H1 (cell line): ENCODE measurements at regions not wholly inside any gene's neighbourhood (a gene's known extent, or its start where the extent isn't known, plus 50 kb on each side); places are given as distances from the start of the nearest gene placed in this dataset.

Experiments used
- CTCF ChIA-PET: fragments of 300-600 bp; sonication (Branson Sonifier 250); formaldehyde crosslinking; loops from one replicate; lab custom pipeline; 2021; ENCODE audit not compliant: partially characterized antibody; lab: Charles Lee
- POLR2A ChIA-PET: fragments of 300-600 bp; sonication (Branson Sonifier 250); formaldehyde crosslinking; loops from one replicate; lab custom pipeline; 2021; ENCODE audit warnings: inconsistent platforms; ENCODE audit not compliant: partially characterized antibody; lab: Charles Lee
- DNase-seq, 2 experiments: peaks; one replicate each; pipeline versions ENCODE4 v3.0.0 to v3.0.0-alpha.2; 2010 to 2022; ENCODE audit warnings: low spot score in 2 of 2, low read depth in 1 of 2, mixed read lengths in 1 of 2
- FAIRE-seq: peaks from 2 replicates; lab custom pipeline; 2011; peaks lifted over from hg19 to GRCh38; lab: Jason Lieb, UNC
- H2AFZ ChIP-seq: 2 replicates; pipeline ENCODE4 v1.8.1; 2012; ENCODE audit warnings: low read length, inconsistent platforms
- H2AK5ac ChIP-seq: 2 replicates; pipeline ENCODE4 v1.6.1; 2013; ENCODE audit warnings: low read depth, low read length
- H2BK120ac ChIP-seq: replicated peaks from 2 replicates; pipeline ENCODE3; 2013; ENCODE audit warnings: low read depth, low read length, inconsistent platforms
- H2BK12ac ChIP-seq: 2 replicates; pipeline ENCODE4 v1.6.1; 2013; ENCODE audit warnings: low read depth, low read length
- H2BK15ac ChIP-seq: 2 replicates; pipeline ENCODE4 v1.6.1; 2013; ENCODE audit warnings: low read length
- H2BK20ac ChIP-seq: 2 replicates; pipeline ENCODE4 v1.6.1; 2013; ENCODE audit warnings: low read length
- H2BK5ac ChIP-seq: 2 replicates; pipeline ENCODE4 v1.6.1; 2013; ENCODE audit warnings: low read depth, low read length
- H3K14ac ChIP-seq: 2 replicates; pipeline ENCODE4 v1.6.1; 2013; ENCODE audit warnings: inconsistent platforms; ENCODE audit not compliant: insufficient read length
- H3K18ac ChIP-seq: 2 replicates; pipeline ENCODE4 v1.6.1; 2013; ENCODE audit warnings: low read length; ENCODE audit errors: extremely low read depth
- H3K23ac ChIP-seq: 2 replicates; pipeline ENCODE4 v1.6.1; 2013; ENCODE audit warnings: inconsistent platforms; ENCODE audit not compliant: insufficient read length
- H3K23me2 ChIP-seq: 2 replicates; pipeline ENCODE4 v1.6.1; 2013; ENCODE audit warnings: low read depth, low read length
- H3K27ac ChIP-seq: 2 replicates; pipeline ENCODE4 v1.6.1; 2011; ENCODE audit warnings: low read depth, low read length, inconsistent platforms
- H3K27me3 ChIP-seq, 4 experiments: replicated peaks in 1 of 4; 1 replicate in 1 of 4; 2 replicates in 3 of 4; pipeline versions ENCODE4 v1.6.1 to v1.8.1; 2011 to 2013; ENCODE audit warnings: low read length in 3 of 4, mild to moderate bottlenecking in 3 of 4, inconsistent platforms in 2 of 4, mixed read lengths in 2 of 4, moderate library complexity in 1 of 4; ENCODE audit not compliant: control insufficient read depth in 3 of 4, insufficient read depth in 3 of 4; ENCODE audit errors: extremely low read depth in 1 of 4
- H3K36me3 ChIP-seq, 4 experiments: 2 replicates each; pipeline versions ENCODE4 v1.6.1 to v1.8.1; 2011 to 2013; ENCODE audit warnings: mild to moderate bottlenecking in 4 of 4, low read length in 3 of 4, moderate library complexity in 2 of 4, control low read depth in 1 of 4, inconsistent platforms in 1 of 4; ENCODE audit not compliant: insufficient read depth in 4 of 4, control insufficient read depth in 2 of 4
- H3K4ac ChIP-seq: replicated peaks from 2 replicates; pipeline ENCODE3; 2013; ENCODE audit warnings: low read length, low read depth, mixed read lengths, inconsistent platforms; ENCODE audit not compliant: insufficient read length
- H3K4me1 ChIP-seq, 4 experiments: replicated peaks in 1 of 4; 1 replicate in 1 of 4; 2 replicates in 3 of 4; pipeline versions ENCODE4 v1.6.1 to v1.8.1; 2011 to 2013; ENCODE audit warnings: low read length in 3 of 4, inconsistent platforms in 2 of 4, mixed read lengths in 1 of 4; ENCODE audit not compliant: insufficient read depth in 4 of 4, control insufficient read depth in 3 of 4
- H3K4me2 ChIP-seq, 2 experiments: 2 replicates each; pipeline versions ENCODE4 v1.6.1 to v1.8.1; 2011 to 2013; ENCODE audit warnings: low read depth in 2 of 2, low read length in 2 of 2, control low read depth in 1 of 2, inconsistent platforms in 1 of 2, mild to moderate bottlenecking in 1 of 2; ENCODE audit not compliant: insufficient read depth in 1 of 2
- H3K4me3 ChIP-seq, 4 experiments: fragments of 200-600, 300-600 bp in 1 of 4; sonication (generic), shearing (Covaris generic), sonication (Bioruptor Twin) in 1 of 4; 2 replicates each; pipeline versions ENCODE4 v1.5.1 to v1.8.1; 2011 to 2016; ENCODE audit warnings: low read length in 4 of 4, low read depth in 3 of 4, control low read depth in 2 of 4, inconsistent platforms in 2 of 4, mild to moderate bottlenecking in 2 of 4, mixed read lengths in 1 of 4, moderate library complexity in 1 of 4; ENCODE audit not compliant: insufficient read depth in 2 of 4; ENCODE audit errors: extremely low read depth in 1 of 4
- H3K56ac ChIP-seq: replicated peaks from 2 replicates; pipeline ENCODE3; 2013; ENCODE audit warnings: low read depth, mild to moderate bottlenecking, mixed read lengths, low read length, inconsistent platforms; ENCODE audit not compliant: insufficient read length
- H3K79me1 ChIP-seq: 2 replicates; pipeline ENCODE4 v1.6.1; 2013; ENCODE audit warnings: low read depth, low read length, control low read depth
- H3K79me2 ChIP-seq, 2 experiments: 2 replicates each; pipeline versions ENCODE4 v1.6.1 to v1.8.1; 2012 to 2013; ENCODE audit warnings: low read length in 2 of 2, mild to moderate bottlenecking in 2 of 2, inconsistent platforms in 1 of 2; ENCODE audit not compliant: insufficient read depth in 2 of 2, control insufficient read depth in 1 of 2
- H3K9ac ChIP-seq, 4 experiments: replicated peaks in 1 of 4; 1 replicate in 1 of 4; 2 replicates in 3 of 4; pipeline versions ENCODE4 v1.6.1 to v1.8.1; 2011 to 2013; ENCODE audit warnings: low read depth in 3 of 4, low read length in 3 of 4, control low read depth in 2 of 4, mild to moderate bottlenecking in 2 of 4, moderate library complexity in 2 of 4, inconsistent platforms in 1 of 4; ENCODE audit errors: extremely low read depth in 1 of 4
- H3K9me3 ChIP-seq, 2 experiments: 2 replicates each; pipeline versions ENCODE4 v1.6.1 to v1.8.1; 2012 to 2013; ENCODE audit warnings: mild to moderate bottlenecking in 2 of 2, moderate library complexity in 2 of 2, control low read depth in 1 of 2, inconsistent platforms in 1 of 2, low read depth in 1 of 2, low read length in 1 of 2, mixed read lengths in 1 of 2; ENCODE audit not compliant: insufficient read depth in 2 of 2
- H4K20me1 ChIP-seq, 2 experiments: replicated peaks in 1 of 2; 2 replicates each; pipeline versions ENCODE3 to v1.8.1; 2011 to 2013; ENCODE audit warnings: inconsistent platforms in 2 of 2, low read length in 2 of 2, mild to moderate bottlenecking in 1 of 2; ENCODE audit not compliant: insufficient read depth in 2 of 2, control insufficient read depth in 1 of 2
- H4K5ac ChIP-seq: 2 replicates; pipeline ENCODE4 v1.6.1; 2013; ENCODE audit warnings: low read length, low read depth, mixed read lengths, inconsistent platforms; ENCODE audit not compliant: insufficient read length
- H4K8ac ChIP-seq: 2 replicates; pipeline ENCODE4 v1.8.0; 2013; ENCODE audit warnings: mild to moderate bottlenecking, moderate library complexity, low read length, inconsistent platforms; ENCODE audit not compliant: insufficient read depth; ENCODE audit errors: extremely low read depth
- H4K91ac ChIP-seq: replicated peaks from 2 replicates; pipeline ENCODE3; 2013; ENCODE audit warnings: low read length, mixed read lengths, inconsistent platforms; ENCODE audit not compliant: insufficient read length
- BCL11A ChIP-seq, 2 experiments: IDR thresholded peaks; one replicate each; pipeline ENCODE4 v1.6.1; 2011; ENCODE audit warnings: low read depth in 2 of 2, low read length in 2 of 2, mild to moderate bottlenecking in 2 of 2
- TCF12 ChIP-seq: IDR thresholded peaks from 2 replicates; pipeline ENCODE4 v1.6.1; 2011; ENCODE audit warnings: low read depth, mild to moderate bottlenecking, low read length
- WGBS, 2 experiments: shearing (Covaris generic) in 1 of 2; methylation state at CpG; one replicate each; pipeline versions ENCODE4 v1.1.6 to v1.1.7; 2013 to 2015; ENCODE audit warnings: low lambda C conversion rate in 2 of 2, mixed read lengths in 2 of 2, inconsistent platforms in 1 of 2, low coverage in 1 of 2, missing lambda C conversion rate in 1 of 2; ENCODE audit not compliant: insufficient replicate concordance in 2 of 2, insufficient coverage in 1 of 2, insufficient read length in 1 of 2; ENCODE audit errors: extremely low coverage in 1 of 2, missing lambda C conversion rate in 1 of 2; 5-methylcytosine and 5-hydroxymethylcytosine counted together

DNA sequence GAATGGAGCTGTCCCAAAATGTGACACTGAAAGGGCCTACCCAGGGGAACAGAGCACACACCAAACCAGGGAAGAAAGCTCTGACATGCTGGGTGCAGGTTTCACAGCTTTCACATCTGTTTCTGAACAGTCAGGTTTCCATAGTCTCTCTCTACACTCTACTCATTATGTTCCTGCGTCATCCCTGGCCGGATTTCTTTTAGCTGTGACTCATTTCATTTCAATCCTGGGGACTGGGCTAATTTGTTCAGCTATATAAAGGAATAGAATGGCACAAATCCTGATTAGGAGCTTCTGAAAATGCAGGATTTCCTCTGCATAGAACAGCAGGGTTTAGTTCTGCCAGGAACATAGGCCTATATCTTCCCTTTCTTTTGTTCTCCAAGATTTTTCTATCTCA is 649.8 kb downstream of the RPS29 start:
- WGBS, 2 experiments = 90% methylated on average over 2 of the region's 2 CpGs; no CpG with 5 or more reads in 1 of the 2 experiments
- no peaks in the 10 kb centered on the region for H3K9me3 ChIP-seq
- CTCF ChIA-PET = interaction anchor here (0.6 to 1.0 kb wide), 3 partner anchors 15 to 329 kb away, joined by 3 read pairs; no protein-coding TSS in a partner anchor
- H4K91ac ChIP-seq = no peak overlapping the region
- H3K18ac ChIP-seq = no peak overlapping the region
- H3K14ac ChIP-seq = no peak overlapping the region
- TF ChIP-seq TCF12 (no peak), BCL11A (IDR thresholded peaks at IDR 0.05; ENCODE audit: low read depth in 2 of 2, low read length in 2 of 2) (no peak)
- no peak overlapping the region for H2AK5ac ChIP-seq
- H3K9ac ChIP-seq = no peak overlapping the region
- H3K36me3 ChIP-seq = no peaks in the 10 kb centered on the region
- H2AFZ ChIP-seq = no peak overlapping the region
- no peaks in the 10 kb centered on the region for H3K4me1 ChIP-seq
- no peaks in the 10 kb centered on the region for H3K79me1 ChIP-seq
- DNase-seq (no peak), FAIRE-seq (no peak)
- H4K8ac ChIP-seq = no peak overlapping the region
- no peak overlapping the region for H2BK5ac ChIP-seq
- POLR2A ChIA-PET = no interaction called here
- H4K20me1 ChIP-seq = no peaks in the 10 kb centered on the region
- no peak overlapping the region for H3K23ac ChIP-seq
- no peak overlapping the region for H3K4me2 ChIP-seq
- no peak overlapping the region for H3K27ac ChIP-seq
- H3K79me2 ChIP-seq = no peaks in the 10 kb centered on the region
- H3K27me3 ChIP-seq = no peaks in the 10 kb centered on the region
- H3K4me3 ChIP-seq = no peak overlapping the region
- no peak overlapping the region for H3K56ac ChIP-seq
- no peak overlapping the region for H2BK120ac ChIP-seq
- no peaks in the 10 kb centered on the region for H3K23me2 ChIP-seq
- H3K4ac ChIP-seq = no peak overlapping the region
- no peak overlapping the region for H2BK15ac ChIP-seq
- H4K5ac ChIP-seq = no peak overlapping the region
- no peak overlapping the region for H2BK12ac ChIP-seq
- H2BK20ac ChIP-seq = no peak overlapping the region
